GM13976 (cell line): ENCODE measurements at regions not wholly inside any gene's neighbourhood (a gene's known extent, or its start where the extent isn't known, plus 50 kb on each side); places are given as distances from the start of the nearest gene placed in this dataset.

Experiments used
- DNase-seq: peaks from one replicate; pipeline ENCODE4 v3.0.0; 2012; ENCODE audit warnings: low spot score
- CTCF ChIP-seq: IDR thresholded peaks from 2 replicates; pipeline ENCODE4 v1.5.1; 2012; ENCODE audit warnings: borderline replicate concordance, mild to moderate bottlenecking; ENCODE audit not compliant: insufficient read depth; ENCODE audit errors: extremely low read depth, missing control alignments, control extremely low read depth
- in situ Hi-C: fragments of 300-500 bp; cut with MboI; formaldehyde crosslinking; loops from one replicate; pipeline ENCODE4 v1.12.0; 2022; ENCODE audit warnings: low sequenced_read_pairs, mixed read lengths, inconsistent platforms; ENCODE audit not compliant: unreplicated experiment

- DNase-seq = no peak
- in situ Hi-C loops = no loop called here
- TF ChIP-seq CTCF = no peak
These were observed 262.1 kb downstream of the LRFN2 start for GRCh38 chr6:40325041-40325440.

GRCh38 chr6:40323881-40324634, 263.1 kb downstream of the LRFN2 start:
- no peak for TF ChIP-seq CTCF
- DNase-seq = no peak
- in situ Hi-C loops = loop anchor here (25.0 kb wide), 1 partner anchor 962 kb away; no protein-coding TSS in a partner anchor

GRCh38 chr6:40322336-40322735, 264.8 kb downstream of the LRFN2 start:
- TF ChIP-seq CTCF = no peak
- DNase-seq = no peak
- in situ Hi-C loops = loop anchor here (25.0 kb wide), 1 partner anchor 960 kb away; no protein-coding TSS in a partner anchor

- no peak for DNase-seq
- in situ Hi-C loops = loop anchor here (25.0 kb wide), 1 partner anchor 959 kb away; no protein-coding TSS in a partner anchor
- no peak for TF ChIP-seq CTCF
These were observed 265.5 kb downstream of the LRFN2 start for GRCh38 chr6:40321616-40322015.

GRCh38 chr6:40320947-40321346, 266.2 kb downstream of the LRFN2 start:
- in situ Hi-C loops = loop anchor here (25.0 kb wide), 1 partner anchor 959 kb away; no protein-coding TSS in a partner anchor
- no peak for TF ChIP-seq CTCF
- no peak for DNase-seq

- in situ Hi-C loops = loop anchor here (25.0 kb wide), 1 partner anchor 958 kb away; no protein-coding TSS in a partner anchor
- TF ChIP-seq CTCF = no peak
- no peak for DNase-seq
These were observed 266.7 kb downstream of the LRFN2 start for GRCh38 chr6:40320441-40320840.
